Posterior vena cava (tissue), 2 donors: ENCODE measurements at regions not wholly inside any gene's neighbourhood (a gene's known extent, or its start where the extent isn't known, plus 50 kb on each side); places are given as distances from the start of the nearest gene placed in this dataset.

Source experiments
- DNase-seq: peaks from one replicate; pipeline ENCODE4 v3.0.0-alpha.2; 2020; ENCODE audit warnings: low spot score
- intact Hi-C, 2 donors: fragments of 100-400 bp; cut with DNase I; formaldehyde crosslinking; loops; one replicate each; pipeline versions ENCODE4 v1.14.1 to v1.14.2; 2022 to 2023
- donor health status: DM: yes; HTN: yes; CAD: no.
- donor health status: DM: yes; HTN: yes; CAD: no.

DNA sequence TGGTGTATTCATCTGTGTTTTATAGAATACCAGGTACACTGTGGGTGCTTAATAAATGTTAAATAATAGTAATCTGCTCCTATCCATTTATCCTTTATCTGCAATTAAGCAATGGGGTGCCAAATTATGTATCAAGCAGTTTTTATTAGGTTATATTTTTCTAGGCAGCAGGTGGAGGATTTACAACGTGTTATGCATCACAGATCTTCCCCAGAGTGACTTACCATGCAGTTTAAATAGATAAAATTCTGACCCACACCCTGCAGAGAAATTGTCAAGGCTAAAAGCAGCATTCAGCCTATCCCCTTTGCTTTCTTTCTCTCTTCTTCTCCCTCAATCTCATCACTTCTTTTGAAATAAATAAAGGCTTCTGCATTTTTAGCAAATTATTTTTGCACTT, 306.4 kb downstream of the CXXC4 start:
- DNase-seq: no peak
- intact Hi-C loops: no loop called here

DNA sequence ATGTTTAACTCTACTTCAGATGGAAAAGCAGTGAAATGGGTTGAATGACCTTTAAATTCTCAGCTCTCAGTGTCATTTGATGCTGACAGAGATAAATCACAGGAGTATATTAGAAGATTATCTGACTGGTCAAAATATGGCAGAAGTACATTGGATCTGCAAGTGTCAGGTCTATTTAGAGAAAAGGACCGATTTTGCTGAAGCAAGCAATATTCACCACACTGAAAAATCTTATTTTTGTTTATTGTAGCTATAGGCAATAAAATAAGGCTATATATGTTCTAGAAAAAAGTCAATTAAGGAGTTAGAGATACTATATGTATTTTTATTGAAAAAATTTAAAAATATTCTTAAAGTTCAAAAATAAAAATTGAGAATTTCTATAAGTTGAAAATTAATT, 325.3 kb downstream of the CXXC4 start:
- intact Hi-C loops: no loop called here
- no peak for DNase-seq

DNA sequence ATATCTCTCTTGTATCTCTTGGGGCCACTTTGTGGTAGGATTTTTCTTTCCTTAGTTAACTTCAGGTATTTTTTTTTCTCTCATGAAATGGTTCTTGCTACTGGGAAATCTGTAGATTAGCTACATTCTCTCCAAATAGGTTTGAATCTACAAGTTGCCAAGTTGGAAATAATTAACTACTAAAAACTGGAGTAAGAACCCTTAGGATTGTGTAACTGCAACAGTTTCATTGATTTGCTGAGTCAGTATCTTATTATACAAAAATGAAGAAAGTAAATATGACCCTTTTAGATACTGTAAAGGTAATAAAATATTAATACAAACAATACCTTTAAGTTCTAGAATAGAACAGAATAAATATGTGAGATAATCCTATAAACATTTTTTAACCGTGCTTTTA, 327.9 kb downstream of the CXXC4 start:
- no peak for DNase-seq
- intact Hi-C loops: no loop called here

- intact Hi-C loops: no loop called here
- no peak for DNase-seq
These were observed 330.9 kb downstream of the CXXC4 start for GRCh38 chr4:104163820-104164219.

DNA sequence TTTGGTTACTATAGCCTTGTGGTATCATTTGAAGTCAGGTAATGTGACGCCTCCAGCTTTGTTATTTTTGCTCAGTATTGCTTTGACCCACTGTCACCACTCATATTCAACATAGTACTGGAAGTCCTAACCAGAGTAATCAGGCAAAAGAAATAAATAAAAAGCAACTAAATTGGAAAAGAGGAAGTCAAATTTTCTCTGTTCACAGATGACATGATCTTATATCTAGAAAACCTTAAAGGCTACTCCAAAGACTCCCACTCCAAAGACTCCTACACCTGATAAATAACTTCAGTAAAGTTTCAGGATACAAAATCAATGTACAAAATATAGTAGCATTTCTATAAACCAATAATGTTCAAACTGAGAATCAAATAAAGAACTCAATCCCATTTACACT, 348.6 kb downstream of the CXXC4 start:
- no peak for DNase-seq
- intact Hi-C loops: no loop called here

DNA sequence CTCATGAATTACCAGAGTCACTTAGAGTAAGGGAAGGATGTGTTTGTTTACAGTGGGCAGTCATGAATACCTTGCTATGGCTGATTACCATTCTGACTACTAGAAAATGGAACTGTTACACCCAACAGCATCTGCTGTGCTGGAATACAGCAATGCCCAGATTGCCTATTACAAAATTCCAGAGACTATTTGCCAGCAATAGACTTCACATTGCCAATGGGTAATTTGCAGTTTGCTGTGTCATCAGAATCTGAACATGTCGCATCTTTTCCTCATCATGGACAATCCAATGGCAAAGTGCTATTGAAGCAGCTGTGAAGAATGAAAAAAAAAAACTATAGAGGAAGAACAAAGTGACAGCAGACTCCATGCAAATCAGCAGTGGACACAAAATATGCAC, 356.6 kb downstream of the CXXC4 start:
- intact Hi-C loops: no loop called here
- DNase-seq: no peak

GRCh38 chr4:104129243-104129642, 365.5 kb downstream of the CXXC4 start:
- intact Hi-C loops: no loop called here
- no peak for DNase-seq

- intact Hi-C loops: no loop called here
- no peak for DNase-seq
These were observed 365.9 kb downstream of the CXXC4 start for GRCh38 chr4:104128850-104129213.

GRCh38 chr4:104128031-104128849, 366.5 kb downstream of the CXXC4 start:
- intact Hi-C loops: no loop called here
- DNase-seq: no peak

GRCh38 chr4:104123021-104123420, 371.7 kb downstream of the CXXC4 start:
- no peak for DNase-seq
- intact Hi-C loops: no loop called here

- intact Hi-C loops: no loop called here
- DNase-seq: no peak
These were observed 376.9 kb downstream of the CXXC4 start for GRCh38 chr4:104117776-104118175.

DNA sequence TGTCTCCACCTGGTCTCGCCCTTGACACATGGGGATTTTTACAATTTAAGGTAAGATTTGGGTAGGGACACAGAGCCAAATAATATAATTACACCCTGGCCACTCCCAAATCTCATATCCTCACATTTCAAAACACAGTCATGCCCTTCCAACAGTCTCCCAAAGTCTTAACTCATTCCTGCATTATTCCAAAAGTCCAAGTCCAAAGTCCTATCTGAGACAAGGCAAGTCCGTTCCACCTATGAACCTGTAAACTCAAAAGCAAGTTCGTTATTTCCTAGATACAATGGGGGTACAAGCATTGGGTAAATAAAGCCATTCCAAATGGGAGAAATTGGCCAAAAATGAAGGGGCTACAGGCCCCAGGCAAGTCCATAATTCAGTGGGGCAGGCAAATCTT, 380.8 kb downstream of the CXXC4 start:
- DNase-seq: no peak
- intact Hi-C loops: no loop called here

GRCh38 chr4:104099141-104099540, 379.4 kb upstream of the TACR3 start:
- DNase-seq: no peak
- intact Hi-C loops: no loop called here

DNA sequence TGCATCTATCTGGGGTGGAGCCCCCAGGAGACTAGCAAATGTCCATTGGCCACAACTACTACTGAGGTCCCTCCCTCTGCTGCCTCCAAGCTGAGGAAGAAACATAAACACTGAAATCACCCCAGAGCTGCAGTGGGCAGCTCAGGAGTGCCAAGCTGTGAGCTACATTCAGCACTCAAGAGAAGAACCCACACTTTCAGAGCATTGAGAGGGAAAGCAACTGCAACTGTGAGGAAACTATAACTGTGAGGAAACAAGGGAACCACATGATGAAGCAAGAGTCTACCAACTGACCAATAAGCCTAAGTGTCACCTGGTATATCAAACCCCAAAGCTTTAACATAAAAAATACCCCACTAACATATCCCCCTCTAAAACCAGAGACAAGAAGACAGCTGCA, 373.5 kb upstream of the TACR3 start:
- no peak for DNase-seq
- intact Hi-C loops: no loop called here

DNA sequence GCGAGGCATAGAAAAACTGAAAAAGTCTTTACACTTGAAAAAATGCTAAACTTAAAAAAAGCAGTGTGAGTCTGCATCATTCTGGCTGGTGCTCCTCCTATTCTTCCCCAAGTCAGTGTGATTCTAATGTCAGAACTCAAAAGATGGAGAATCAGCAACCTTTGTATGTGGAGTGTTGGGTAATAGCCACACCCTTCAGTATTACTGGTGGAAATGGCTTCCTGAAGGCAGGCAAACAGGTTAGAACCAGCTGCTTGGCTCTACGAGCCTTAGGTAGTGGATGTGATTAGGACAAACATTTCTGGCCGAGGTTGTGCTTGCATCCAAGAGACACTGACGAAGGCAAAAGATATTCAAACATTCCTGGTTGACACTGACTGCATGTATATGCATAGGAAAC, 353.4 kb upstream of the TACR3 start:
- intact Hi-C loops: no loop called here
- no peak for DNase-seq

GRCh38 chr4:104066533-104066932, 346.7 kb upstream of the TACR3 start:
- intact Hi-C loops: no loop called here
- no peak for DNase-seq

GRCh38 chr4:104064646-104065577, 345.1 kb upstream of the TACR3 start:
- DNase-seq: no peak
- intact Hi-C loops: no loop called here

DNA sequence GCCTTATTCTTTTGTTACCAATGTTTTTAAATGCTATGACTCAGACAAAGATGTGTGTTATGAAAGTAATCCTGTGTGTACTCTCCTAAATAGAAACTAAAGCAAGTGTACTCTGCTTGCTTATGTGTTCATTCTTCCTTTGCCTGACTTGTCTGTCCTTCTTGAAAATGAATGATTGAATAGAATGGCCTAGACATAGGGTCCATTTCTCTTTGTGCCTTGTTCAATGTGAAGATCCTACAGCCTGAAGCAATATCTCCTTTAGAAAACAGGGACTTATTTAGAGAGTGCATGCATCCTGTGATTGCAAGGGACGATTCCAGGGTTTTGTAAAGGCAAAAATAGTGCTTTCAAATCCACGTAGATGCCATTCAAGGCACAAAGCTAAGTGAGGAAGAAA, 343.6 kb upstream of the TACR3 start:
- intact Hi-C loops: no loop called here
- DNase-seq: no peak

GRCh38 chr4:104044369-104044768, 324.6 kb upstream of the TACR3 start:
- intact Hi-C loops: no loop called here
- DNase-seq: no peak

- intact Hi-C loops: no loop called here
- DNase-seq: no peak
These were observed 313.1 kb upstream of the TACR3 start for GRCh38 chr4:104032896-104033295.

DNA sequence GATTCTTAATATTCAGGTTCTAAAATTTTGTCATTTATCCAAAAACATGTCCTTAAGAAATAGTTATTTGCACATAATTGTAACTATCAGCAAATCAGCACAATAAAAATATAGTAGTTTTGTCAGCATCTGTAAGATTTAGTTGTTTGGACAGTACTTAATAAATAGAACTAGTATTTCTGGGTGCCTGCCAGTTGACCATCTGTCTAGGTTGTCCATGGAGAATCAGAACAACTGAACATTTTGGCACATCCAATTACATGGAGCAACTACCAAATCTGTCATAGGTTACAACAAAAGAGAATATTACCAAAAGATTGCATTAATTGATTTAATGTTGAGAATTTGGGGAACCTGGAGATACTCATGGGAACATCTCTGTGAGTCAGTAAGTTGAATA, 305.5 kb upstream of the TACR3 start:
- intact Hi-C loops: no loop called here

More for the DNA sequence above, 305.5 kb upstream of the TACR3 start:
- DNase-seq: no peak
